ENCODE measurements at regions not wholly inside any gene's neighbourhood (a gene's known extent, or its start where the extent isn't known, plus 50 kb on each side); places are given as distances from the start of the nearest gene placed in this dataset.

- no peak for TF ChIP-seq CTCF (IDR thresholded peaks at IDR 0.05)
- no peak for TF ChIP-seq POLR2A (IDR thresholded peaks at IDR 0.05)
Measured at GRCh38 chr4:73675623-73676022, 55.4 kb upstream of the RASSF6 start.

Data from right lobe of liver (tissue), 4 donors.